Heart left ventricle (tissue), 16 donors: ENCODE measurements at regions not wholly inside any gene's neighbourhood (a gene's known extent, or its start where the extent isn't known, plus 50 kb on each side); places are given as distances from the start of the nearest gene placed in this dataset.

ENCODE experiments used
- ATAC-seq, 4 donors: fragments of 200-7000 bp; cut with Tn5 transposase; one replicate each; pipeline ENCODE4 v1.9.1; 2020 to 2022; ENCODE audit warnings: moderate library complexity in 4 of 4, mild to moderate bottlenecking in 3 of 4, moderate number of reproducible peaks in 1 of 4
- DNase-seq, 5 donors: peaks; one replicate each; pipeline ENCODE4 v3.0.0-alpha.2; 2020
- H3K27ac ChIP-seq, 12 donors: fragments of 200-600 bp; sonication (generic) in 4 of 12; one replicate each; pipeline versions ENCODE4 v1.5.0 to v1.8.0; 2016 to 2022; ENCODE audit warnings: mild to moderate bottlenecking in 2 of 12
- H3K27me3 ChIP-seq, 9 donors: fragments of 200-600 bp; sonication (generic) in 2 of 9; one replicate each; pipeline versions ENCODE4 v1.5.1 to v1.8.0; 2016 to 2022; ENCODE audit warnings: mild to moderate bottlenecking in 3 of 9
- H3K36me3 ChIP-seq, 9 donors: fragments of 200-600 bp; sonication (generic) in 2 of 9; one replicate each; pipeline versions ENCODE4 v1.5.0 to v1.8.0; 2018 to 2022; ENCODE audit warnings: mild to moderate bottlenecking in 2 of 9
- H3K4me1 ChIP-seq, 12 donors: fragments of 200-600 bp; sonication (generic) in 4 of 12; one replicate each; pipeline versions ENCODE4 v1.5.0 to v1.8.0; 2016 to 2022; ENCODE audit warnings: mild to moderate bottlenecking in 3 of 12
- H3K4me3 ChIP-seq, 12 donors: fragments of 200-600 bp; sonication (generic) in 4 of 12; one replicate each; pipeline versions ENCODE4 v1.5.0 to v1.8.0; 2017 to 2022; ENCODE audit warnings: mild to moderate bottlenecking in 9 of 12, moderate library complexity in 4 of 12
- H3K9me3 ChIP-seq, 12 donors: fragments of 200-600 bp; sonication (generic) in 4 of 12; one replicate each; pipeline versions ENCODE4 v1.5.0 to v1.8.0; 2016 to 2022; ENCODE audit warnings: mild to moderate bottlenecking in 1 of 12
- POLR2A ChIP-seq, 2 donors: fragments of 450-650 bp; IDR thresholded peaks; one replicate each; pipeline ENCODE4 v1.6.1; 2017; ENCODE audit warnings: antibody characterized with exemption in 2 of 2, mild to moderate bottlenecking in 2 of 2, moderate library complexity in 2 of 2
- WGBS, 4 donors: extraction: QIAGEN DNeasy Blood & Tissue Kit in 2 of 4; methylation state at CpG; one replicate each; pipeline versions ENCODE4 v1.1.5 to v1.1.7; 2013 to 2018; 5-methylcytosine and 5-hydroxymethylcytosine counted together
- intact Hi-C, 10 donors: fragments of 100-400 bp; cut with DNase I; formaldehyde crosslinking; loops; one replicate each; pipeline versions ENCODE4 v1.11.1 to v1.14.2; 2022
- TF ChIP-seq, protein P1 (sequence below), 12 donors: fragments of 200-600 bp; sonication (generic) in 4 of 12; IDR thresholded peaks; one replicate each; pipeline versions ENCODE4 v1.5.0 to v1.8.0; 2018 to 2022; ENCODE audit warnings: antibody characterized with exemption in 12 of 12, mild to moderate bottlenecking in 5 of 12
- donor health status: ischemic (EF 13 %, LVEDD 7.1; RV severe dilation, severe dysfunction).
- donor health status: healthy with polysubstance abuse.
- donor health status: DM: no; HTN: yes; CAD: no.
- donor health status: DM: no; HTN: no; CAD: no.
- donor health status: ischemic (EF 25% LVEDD 6.9; RV normal size, moderate dysfunction).
- donor health status: ischemic (EF 25% LVEDD 5.7; RV mildly dilated, moderate dysfunction).
- donor health status: healthy.
- donor health status: DM: yes; HTN: yes; CAD: no.
- donor health status: ischemic (EF 35%, LVEDD 5.7; RV mildly dilated, moderate dysfunction).
- donor health status: nonischemic (EF 11% LVEDD 7.7; RV severe dilation, severe dysfunction).
- donor health status: DM: yes; HTN: yes; CAD: no.
- donor health status: PGD.
- donor health status: ischemic (EF 29% LVEDD 5.4; RV normal size, mild dysfunction).
- donor health status: nonischemic (EF 23%, LVEDD 6.1; RV moderate dilation, normal function).

DNA sequence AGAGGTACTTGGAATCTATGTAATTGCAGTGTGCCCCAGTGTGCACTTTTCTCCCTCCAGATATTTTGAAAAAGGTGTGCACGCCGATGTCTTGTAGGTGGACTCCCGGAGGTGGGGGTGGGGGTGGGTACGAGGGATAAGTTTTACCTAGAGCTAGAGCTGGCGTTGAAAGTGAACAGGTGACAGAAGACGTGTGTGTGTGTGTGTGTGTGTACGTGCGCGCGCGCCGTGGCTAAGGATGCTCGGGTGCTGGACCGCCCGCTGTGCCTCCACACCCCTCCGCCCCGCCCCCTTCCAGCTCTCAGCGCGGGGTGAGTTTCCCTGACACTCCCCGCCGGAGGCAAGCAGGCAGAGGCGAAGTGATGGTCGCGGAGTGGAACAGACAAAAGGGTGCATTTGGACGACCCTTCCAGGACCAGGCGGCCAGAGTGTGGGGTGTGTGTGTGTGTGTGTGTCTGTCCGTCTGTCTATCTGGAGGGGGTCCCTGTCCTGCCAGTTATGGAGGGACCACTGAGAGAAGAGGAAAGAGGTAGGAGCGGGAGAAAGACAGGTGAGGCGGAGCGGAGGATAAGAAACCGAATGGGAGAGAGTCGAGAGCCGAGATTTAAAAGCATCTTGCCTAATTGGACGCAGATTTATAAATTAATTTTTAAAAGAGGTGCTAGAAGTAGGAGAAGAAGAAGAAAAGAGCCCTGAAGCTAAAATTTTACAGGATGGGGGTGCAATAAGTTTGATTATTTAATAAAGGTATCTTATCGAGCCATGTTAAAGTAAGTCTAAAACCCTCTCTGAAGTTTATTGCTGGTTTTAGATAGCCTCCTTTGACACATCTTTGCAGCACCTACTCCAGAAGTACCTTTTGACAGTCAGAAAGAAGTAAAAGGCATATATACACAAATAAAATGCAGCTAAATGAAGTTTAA lies 335.8 kb upstream of the THRB start:
- WGBS, 4 donors: 8 to 15% (median 12%) methylated on average over 29 to 35 of the region's 35 CpGs
- no peaks in the 10 kb centered on the region for H3K36me3 ChIP-seq
- no peak for TF ChIP-seq POLR2A (IDR thresholded peaks at IDR 0.05)
- TF ChIP-seq, protein P1, sequence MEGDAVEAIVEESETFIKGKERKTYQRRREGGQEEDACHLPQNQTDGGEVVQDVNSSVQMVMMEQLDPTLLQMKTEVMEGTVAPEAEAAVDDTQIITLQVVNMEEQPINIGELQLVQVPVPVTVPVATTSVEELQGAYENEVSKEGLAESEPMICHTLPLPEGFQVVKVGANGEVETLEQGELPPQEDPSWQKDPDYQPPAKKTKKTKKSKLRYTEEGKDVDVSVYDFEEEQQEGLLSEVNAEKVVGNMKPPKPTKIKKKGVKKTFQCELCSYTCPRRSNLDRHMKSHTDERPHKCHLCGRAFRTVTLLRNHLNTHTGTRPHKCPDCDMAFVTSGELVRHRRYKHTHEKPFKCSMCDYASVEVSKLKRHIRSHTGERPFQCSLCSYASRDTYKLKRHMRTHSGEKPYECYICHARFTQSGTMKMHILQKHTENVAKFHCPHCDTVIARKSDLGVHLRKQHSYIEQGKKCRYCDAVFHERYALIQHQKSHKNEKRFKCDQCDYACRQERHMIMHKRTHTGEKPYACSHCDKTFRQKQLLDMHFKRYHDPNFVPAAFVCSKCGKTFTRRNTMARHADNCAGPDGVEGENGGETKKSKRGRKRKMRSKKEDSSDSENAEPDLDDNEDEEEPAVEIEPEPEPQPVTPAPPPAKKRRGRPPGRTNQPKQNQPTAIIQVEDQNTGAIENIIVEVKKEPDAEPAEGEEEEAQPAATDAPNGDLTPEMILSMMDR (IDR thresholded peaks at IDR 0.05): no peak
- ATAC-seq: no peak
- no peak overlapping the region for H3K27ac ChIP-seq
- H3K9me3 ChIP-seq: no peaks in the 10 kb centered on the region
- H3K4me1 ChIP-seq: peaks cover 0 to 20% (median 6%) of the 10 kb centered on the region in 12 donors
- H3K4me3 ChIP-seq: peak overlapping the region in 9 of 12 donors; percentile 39 to 61 (median 52)
- H3K27me3 ChIP-seq: peaks cover 3 to 39% (median 10%) of the 10 kb centered on the region in 9 donors
- peak in 1 of 5 donors; percentile 33 for DNase-seq
- intact Hi-C loops: no loop called here

- no peak for DNase-seq
- Histone ChIP-seq H3K27ac (no peak overlapping the region), H3K9me3 (no peaks in the 10 kb centered on the region), H3K4me1 (peaks cover 0 to 20% (median 6%) of the 10 kb centered on the region in 12 donors), H3K4me3 (no peak overlapping the region), H3K36me3 (no peaks in the 10 kb centered on the region), H3K27me3 (peaks cover 3 to 37% (median 10%) of the 10 kb centered on the region in 9 donors)
- TF ChIP-seq, protein P1 (IDR thresholded peaks at IDR 0.05): no peak
- no peak for TF ChIP-seq POLR2A (IDR thresholded peaks at IDR 0.05)
- intact Hi-C loops: no loop called here
- WGBS, 4 donors: 82 to 86% (median 84%) methylated on average over 6 of the region's 6 CpGs
- no peak for ATAC-seq
Measured at GRCh38 chr3:24831221-24831620, 336.6 kb upstream of the THRB start.

GRCh38 chr3:24832891-24833290 lies 338.2 kb upstream of the THRB start:
- ATAC-seq: no peak
- H3K4me1 ChIP-seq: peaks cover 0 to 20% (median 6%) of the 10 kb centered on the region in 12 donors
- 70 to 76% (median 73%) methylated on average over 5 of the region's 5 CpGs for WGBS, 4 donors
- no peak overlapping the region for H3K27ac ChIP-seq
- DNase-seq: no peak
- H3K36me3 ChIP-seq: no peaks in the 10 kb centered on the region
- H3K4me3 ChIP-seq: no peak overlapping the region
- intact Hi-C loops: no loop called here
- no peaks in the 10 kb centered on the region for H3K9me3 ChIP-seq
- no peak for TF ChIP-seq POLR2A (IDR thresholded peaks at IDR 0.05)
- TF ChIP-seq, protein P1 (IDR thresholded peaks at IDR 0.05): no peak
- peaks cover 3 to 28% (median 10%) of the 10 kb centered on the region in 9 donors for H3K27me3 ChIP-seq

DNA sequence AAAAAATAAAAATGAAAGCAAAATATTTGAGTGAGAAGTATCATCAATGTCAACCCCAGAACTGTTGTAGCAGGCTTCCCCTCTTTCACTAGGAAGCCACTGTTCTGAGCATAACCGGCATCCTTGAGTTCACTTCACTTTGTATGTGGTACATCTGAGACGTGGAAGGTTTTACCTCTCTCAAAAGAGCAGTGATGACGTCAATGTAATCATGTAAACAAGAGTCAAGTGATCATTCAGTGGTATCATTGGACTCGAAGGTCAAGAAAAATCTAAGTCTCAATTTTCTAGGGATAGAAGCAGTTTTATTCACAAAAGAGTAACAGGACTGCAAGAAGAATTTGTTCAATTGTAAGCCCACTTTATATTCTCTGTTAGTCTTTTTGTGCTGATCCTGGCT lies 339.8 kb upstream of the THRB start:
- no peaks in the 10 kb centered on the region for H3K9me3 ChIP-seq
- peaks cover 0 to 14% (median 4%) of the 10 kb centered on the region in 9 donors for H3K27me3 ChIP-seq
- H3K4me3 ChIP-seq: no peak overlapping the region
- no peaks in the 10 kb centered on the region for H3K36me3 ChIP-seq
- intact Hi-C loops: no loop called here
- H3K4me1 ChIP-seq: peaks cover 0 to 11% (median 6%) of the 10 kb centered on the region in 12 donors
- no peak for ATAC-seq
- no peak overlapping the region for H3K27ac ChIP-seq
- no peak for DNase-seq
- TF ChIP-seq POLR2A (IDR thresholded peaks at IDR 0.05): no peak
- TF ChIP-seq, protein P1 (IDR thresholded peaks at IDR 0.05): no peak
- WGBS, 4 donors: 79 to 84% (median 82%) methylated on average over 4 of the region's 4 CpGs
